Glomerular visceral epithelial cell (primary cell): ENCODE measurements at regions not wholly inside any gene's neighbourhood (a gene's known extent, or its start where the extent isn't known, plus 50 kb on each side); places are given as distances from the start of the nearest gene placed in this dataset.

Experiments
- DNase-seq: peaks from one replicate; pipeline ENCODE4 v3.0.0-alpha.2; 2016; ENCODE audit errors: extremely low spot score

DNA sequence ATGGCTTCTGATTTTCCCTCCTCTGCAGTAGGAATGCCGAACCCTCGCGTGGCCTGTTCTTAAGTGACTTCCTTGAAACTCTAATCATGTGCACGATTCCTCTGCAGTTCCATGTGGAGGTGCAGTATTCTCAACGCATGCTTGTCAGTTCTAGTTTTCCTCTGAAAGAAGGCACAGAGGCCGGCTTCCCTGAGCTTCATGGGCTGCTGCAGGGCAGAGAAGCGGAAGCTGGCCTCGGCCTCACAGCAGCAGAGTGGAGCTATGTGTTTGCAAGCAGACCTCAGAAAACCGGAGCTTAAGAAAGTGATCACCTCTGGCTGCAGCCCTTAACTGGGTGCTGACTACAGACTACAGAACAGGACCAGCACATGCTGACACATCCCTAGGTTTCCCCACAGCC, 500.7 kb downstream of the GRIN2A start:
- DNase-seq: no peak

DNA sequence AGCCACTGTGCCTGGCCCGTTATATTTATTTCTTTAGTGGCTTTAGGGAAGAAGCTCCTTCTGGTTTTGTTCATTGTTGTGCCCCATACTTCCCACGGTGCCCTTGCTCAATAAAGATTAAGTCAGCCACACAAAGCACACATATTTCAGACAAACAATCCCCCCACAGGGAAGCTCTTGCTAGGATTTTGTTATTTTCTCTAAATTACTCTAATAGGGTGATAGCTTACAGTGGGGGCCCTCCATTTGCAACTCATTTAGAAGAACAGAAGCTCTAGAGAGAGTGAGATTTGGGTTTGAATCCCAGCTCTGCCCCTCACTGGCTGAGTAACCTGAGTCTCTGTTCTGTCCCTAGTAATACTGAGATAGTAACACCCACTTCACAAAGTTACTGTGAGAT, 499.9 kb downstream of the GRIN2A start:
- DNase-seq: no peak

DNA sequence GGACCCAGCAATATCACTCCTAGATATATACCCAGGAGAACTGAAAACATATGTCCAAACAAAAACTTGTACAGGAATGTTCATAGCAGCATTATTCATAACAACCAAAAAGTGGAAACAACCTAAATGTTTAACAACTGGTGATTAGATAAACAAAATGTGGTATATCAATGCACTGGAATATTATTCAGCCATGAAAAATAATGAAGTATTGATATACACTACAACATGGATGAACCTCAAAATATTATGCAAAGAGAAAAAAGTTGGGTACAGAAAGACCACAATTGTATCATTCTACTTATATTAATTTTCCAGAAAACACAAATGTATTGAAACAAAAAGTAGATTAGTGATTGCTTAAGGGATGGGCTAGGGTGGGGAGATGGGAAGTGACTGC, 498.6 kb downstream of the GRIN2A start:
- DNase-seq: no peak

DNA sequence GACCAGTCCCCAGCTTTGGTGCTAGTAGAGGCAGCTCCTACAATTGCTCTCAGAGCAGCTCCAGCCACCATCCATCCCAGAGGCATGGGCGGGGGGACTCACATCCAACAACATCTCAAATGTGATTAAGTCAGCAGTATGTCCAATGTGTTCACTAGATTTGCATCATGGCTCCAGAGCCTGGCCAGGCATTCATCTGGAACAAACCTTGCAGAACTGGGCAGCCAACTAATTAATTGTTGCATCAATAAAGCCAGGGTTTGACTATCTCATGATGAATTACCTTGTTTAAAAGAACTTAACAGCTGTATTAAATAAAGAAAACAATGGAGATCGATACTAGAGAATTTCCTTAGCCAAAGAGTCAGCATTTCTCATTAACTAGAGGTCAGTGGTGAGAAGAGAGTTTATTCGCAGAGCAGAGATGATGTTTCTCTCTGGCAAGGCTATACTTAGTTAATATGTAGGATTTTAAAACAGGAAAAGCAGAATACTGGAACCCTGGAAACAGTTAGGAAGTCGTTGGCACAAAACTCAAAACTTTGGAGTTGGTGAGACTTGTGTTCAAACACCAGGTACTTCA, 494.4 kb downstream of the GRIN2A start:
- no peak for DNase-seq

DNA sequence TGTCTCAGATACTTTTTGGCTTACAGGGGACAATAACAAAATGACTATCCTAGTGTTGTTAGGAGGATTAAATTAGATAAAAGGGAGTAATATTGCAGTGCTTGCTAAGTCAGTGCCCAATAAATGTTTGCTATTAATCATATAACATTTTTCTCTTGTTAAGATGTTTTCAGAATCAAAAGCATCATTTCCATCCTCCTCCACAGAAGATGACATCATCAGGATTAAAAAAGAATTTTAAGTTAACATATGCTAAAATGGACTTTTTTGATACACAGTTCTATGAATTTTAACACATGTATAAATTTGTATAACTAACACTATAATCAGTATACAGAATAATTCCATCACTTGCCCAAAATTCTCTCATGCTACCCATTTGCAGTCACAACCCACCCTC, 492.6 kb downstream of the GRIN2A start:
- DNase-seq: no peak

DNA sequence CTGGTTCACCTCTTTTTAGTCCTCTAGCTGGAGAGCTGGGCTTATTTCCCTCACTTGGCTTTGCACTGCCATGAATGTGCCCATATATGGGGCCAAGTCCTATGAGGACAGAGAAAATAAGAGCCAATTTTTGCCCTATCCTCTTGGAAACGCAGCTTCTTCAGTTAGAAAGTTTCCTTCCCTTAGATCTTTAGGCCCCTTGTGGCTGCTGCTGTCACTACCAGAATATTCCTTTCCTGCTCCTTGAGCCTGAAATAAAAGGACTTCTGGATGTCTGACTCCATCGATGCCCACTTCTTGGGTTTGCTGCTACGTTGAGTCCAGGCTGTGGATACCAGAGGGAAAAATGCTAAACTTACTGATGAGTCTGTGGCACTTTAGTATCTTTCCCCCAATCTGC, 487.1 kb downstream of the GRIN2A start:
- no peak for DNase-seq
